ENCODE measurements at regions not wholly inside any gene's neighbourhood (a gene's known extent, or its start where the extent isn't known, plus 50 kb on each side); places are given as distances from the start of the nearest gene placed in this dataset.

DNA sequence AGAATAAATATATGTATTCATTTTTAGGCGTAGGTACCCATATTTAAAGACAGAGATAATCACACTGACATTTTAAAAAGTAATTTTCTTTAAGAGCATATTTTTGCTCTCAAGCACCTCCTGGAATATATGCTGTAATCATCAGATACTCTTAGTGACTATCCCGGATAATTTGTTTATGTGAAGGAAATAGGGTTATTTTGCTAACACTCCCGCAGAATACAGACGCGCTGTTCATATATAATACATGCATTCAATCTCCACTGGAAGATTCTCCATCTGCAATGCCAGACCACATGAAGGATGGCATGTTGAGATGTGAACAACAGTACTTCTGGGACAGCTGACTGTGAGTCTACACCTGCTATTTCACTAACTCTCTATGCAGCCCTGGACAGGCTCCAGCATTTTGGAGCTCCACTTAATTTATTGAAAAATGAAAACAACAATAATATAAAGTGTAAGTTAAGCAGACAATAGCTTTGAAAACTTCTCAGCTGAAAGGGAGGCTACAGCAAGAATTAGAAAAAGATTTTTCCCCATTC is 430.6 kb downstream of the TMX3 start:
- TF ChIP-seq, protein P1, sequence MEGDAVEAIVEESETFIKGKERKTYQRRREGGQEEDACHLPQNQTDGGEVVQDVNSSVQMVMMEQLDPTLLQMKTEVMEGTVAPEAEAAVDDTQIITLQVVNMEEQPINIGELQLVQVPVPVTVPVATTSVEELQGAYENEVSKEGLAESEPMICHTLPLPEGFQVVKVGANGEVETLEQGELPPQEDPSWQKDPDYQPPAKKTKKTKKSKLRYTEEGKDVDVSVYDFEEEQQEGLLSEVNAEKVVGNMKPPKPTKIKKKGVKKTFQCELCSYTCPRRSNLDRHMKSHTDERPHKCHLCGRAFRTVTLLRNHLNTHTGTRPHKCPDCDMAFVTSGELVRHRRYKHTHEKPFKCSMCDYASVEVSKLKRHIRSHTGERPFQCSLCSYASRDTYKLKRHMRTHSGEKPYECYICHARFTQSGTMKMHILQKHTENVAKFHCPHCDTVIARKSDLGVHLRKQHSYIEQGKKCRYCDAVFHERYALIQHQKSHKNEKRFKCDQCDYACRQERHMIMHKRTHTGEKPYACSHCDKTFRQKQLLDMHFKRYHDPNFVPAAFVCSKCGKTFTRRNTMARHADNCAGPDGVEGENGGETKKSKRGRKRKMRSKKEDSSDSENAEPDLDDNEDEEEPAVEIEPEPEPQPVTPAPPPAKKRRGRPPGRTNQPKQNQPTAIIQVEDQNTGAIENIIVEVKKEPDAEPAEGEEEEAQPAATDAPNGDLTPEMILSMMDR (IDR thresholded peaks at IDR 0.05), result no peak
- intact Hi-C loops (cut with DNase I, micrococcal nuclease), result no loop called here

GRCh38 chr18:68283834-68284233 is 431.1 kb downstream of the TMX3 start:
- H3K4me3 ChIP-seq, result no peak overlapping the region
- TF ChIP-seq, protein P1 (IDR thresholded peaks at IDR 0.05), result no peak
- ATAC-seq, result no peak
- intact Hi-C loops (cut with DNase I, micrococcal nuclease), result no loop called here
- no peaks in the 10 kb centered on the region for H3K9me3 ChIP-seq
- no peak for DNase-seq
- no peaks in the 10 kb centered on the region for H3K4me1 ChIP-seq (ENCODE audit: low read depth)
- no peaks in the 10 kb centered on the region for H3K36me3 ChIP-seq (ENCODE audit: low read depth)

More for the DNA sequence above, 430.6 kb downstream of the TMX3 start:
- DNase-seq, result no peak
- H3K9me3 ChIP-seq, result no peaks in the 10 kb centered on the region
- no peaks in the 10 kb centered on the region for H3K4me1 ChIP-seq (ENCODE audit: low read depth)
- H3K36me3 ChIP-seq (ENCODE audit: low read depth), result no peaks in the 10 kb centered on the region
- H3K4me3 ChIP-seq, result no peak overlapping the region
- no peak for ATAC-seq

- TF ChIP-seq, protein P1 (IDR thresholded peaks at IDR 0.05), result no peak
- DNase-seq (no peak), ATAC-seq (no peak)
- no peaks in the 10 kb centered on the region for H3K36me3 ChIP-seq (ENCODE audit: low read depth)
- no peak overlapping the region for H3K4me3 ChIP-seq
- H3K9me3 ChIP-seq, result no peaks in the 10 kb centered on the region
- no peaks in the 10 kb centered on the region for H3K4me1 ChIP-seq (ENCODE audit: low read depth)
- intact Hi-C loops (cut with DNase I, micrococcal nuclease), result no loop called here
Observed at GRCh38 chr18:68282232-68282631, 432.7 kb downstream of the TMX3 start.

DNA sequence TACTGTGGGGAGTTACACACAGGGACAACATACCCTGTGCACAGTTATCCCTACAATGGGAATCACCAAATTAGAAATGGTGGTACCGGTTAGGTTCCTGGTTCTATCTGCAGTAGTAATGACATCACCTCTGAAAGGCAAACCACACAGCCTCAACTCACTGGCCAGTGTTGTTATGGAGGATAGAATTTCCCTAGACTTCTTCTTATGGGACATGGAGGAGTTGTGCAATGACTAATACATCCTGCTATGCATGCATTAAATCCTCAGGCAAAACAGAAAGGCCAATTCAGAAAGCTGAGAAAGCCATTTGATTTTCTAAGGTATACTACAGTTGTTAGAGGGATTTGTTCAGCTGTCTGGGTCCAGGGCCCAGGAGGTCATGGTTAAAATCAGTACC is 439.3 kb downstream of the TMX3 start:
- no peak for DNase-seq
- Histone ChIP-seq H3K4me3 (no peak overlapping the region), H3K4me1 (ENCODE audit: low read depth) (no peaks in the 10 kb centered on the region), H3K9me3 (no peaks in the 10 kb centered on the region), H3K36me3 (ENCODE audit: low read depth) (no peaks in the 10 kb centered on the region)
- intact Hi-C loops (cut with DNase I, micrococcal nuclease), result no loop called here
- TF ChIP-seq, protein P1 (IDR thresholded peaks at IDR 0.05), result no peak
- ATAC-seq, result no peak

GRCh38 chr18:68270017-68270416 is 444.9 kb downstream of the TMX3 start:
- DNase-seq (no peak), ATAC-seq (no peak)
- Histone ChIP-seq H3K4me3 (no peak overlapping the region), H3K36me3 (ENCODE audit: low read depth) (no peaks in the 10 kb centered on the region), H3K4me1 (ENCODE audit: low read depth) (no peaks in the 10 kb centered on the region), H3K9me3 (no peaks in the 10 kb centered on the region)
- TF ChIP-seq, protein P1 (IDR thresholded peaks at IDR 0.05), result no peak
- intact Hi-C loops (cut with DNase I, micrococcal nuclease), result no loop called here

GRCh38 chr18:68267583-68267982 is 447.3 kb downstream of the TMX3 start:
- DNase-seq, result no peak
- intact Hi-C loops (cut with DNase I, micrococcal nuclease), result no loop called here
- Histone ChIP-seq H3K4me3 (no peak overlapping the region), H3K9me3 (no peaks in the 10 kb centered on the region), H3K36me3 (ENCODE audit: low read depth) (no peaks in the 10 kb centered on the region), H3K4me1 (ENCODE audit: low read depth) (no peaks in the 10 kb centered on the region)
- TF ChIP-seq, protein P1 (IDR thresholded peaks at IDR 0.05), result no peak
- ATAC-seq, result no peak
